T-helper 1 cell treated with Interleukin-12 subunit alpha and Interleukin-12 subunit beta and Interleukin-4 antibody, amounts not matched to agents 30 μg/mL and 1 μg/mL, for 36 hours (primary cell): ENCODE measurements at regions not wholly inside any gene's neighbourhood (a gene's known extent, or its start where the extent isn't known, plus 50 kb on each side); places are given as distances from the start of the nearest gene placed in this dataset.

Source experiments
- H3K27ac Mint-ChIP-seq: one replicate; pipeline ENCODE4 v1.8.0; 2021; ENCODE audit warnings: mild to moderate bottlenecking, mixed read lengths
- H3K27me3 Mint-ChIP-seq: one replicate; pipeline ENCODE4 v1.8.0; 2021; ENCODE audit warnings: low read depth, mixed read lengths
- H3K36me3 Mint-ChIP-seq: one replicate; pipeline ENCODE4 v1.8.0; 2021; ENCODE audit warnings: low read depth, mixed read lengths
- H3K4me1 Mint-ChIP-seq: one replicate; pipeline ENCODE4 v1.8.0; 2021; ENCODE audit warnings: low read depth, mixed read lengths
- H3K4me3 Mint-ChIP-seq: one replicate; pipeline ENCODE4 v1.8.0; 2021; ENCODE audit warnings: mild to moderate bottlenecking, moderate library complexity, mixed read lengths
- H3K9me3 Mint-ChIP-seq: one replicate; pipeline ENCODE4 v1.8.0; 2021; ENCODE audit warnings: mixed read lengths

DNA sequence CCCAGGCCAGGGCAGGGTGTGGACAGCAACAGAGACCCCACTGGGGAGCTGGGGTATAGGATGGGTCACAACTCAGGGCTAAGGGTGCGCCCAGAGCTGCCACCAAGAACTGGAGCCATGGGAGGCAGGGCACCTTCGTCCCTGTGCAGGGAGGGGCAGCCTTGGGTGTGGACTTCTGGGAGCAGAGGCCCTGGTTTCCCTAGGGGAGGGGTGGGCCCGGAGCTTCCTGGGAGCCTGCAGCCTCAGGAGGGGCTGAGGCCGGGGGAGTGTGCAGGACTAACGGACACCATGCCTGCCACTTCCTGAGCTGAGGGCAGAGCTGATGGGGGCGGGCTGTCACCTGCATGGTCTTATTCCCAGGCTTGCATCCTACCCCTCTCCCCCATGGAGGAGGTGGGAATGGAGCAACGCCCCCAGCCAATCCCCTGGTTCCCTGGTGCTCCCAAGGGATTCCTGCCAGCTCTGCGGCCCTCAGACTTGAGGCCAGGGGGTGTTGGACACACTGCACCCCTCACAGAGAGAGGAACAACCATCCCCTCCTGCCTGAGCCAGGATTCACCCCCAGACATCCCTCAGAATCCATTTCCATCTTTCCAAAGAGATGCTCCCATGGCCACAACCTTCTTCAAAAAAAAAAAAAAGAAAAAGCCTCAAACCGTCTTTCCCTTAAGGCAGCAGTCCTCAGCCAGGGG lies 225.7 kb downstream of the CTTN start:
- H3K4me3 Mint-ChIP-seq = no peak overlapping the region
- H3K27ac Mint-ChIP-seq = no peak overlapping the region
- peaks cover 2% of the 10 kb centered on the region for H3K4me1 Mint-ChIP-seq
- no peaks in the 10 kb centered on the region for H3K36me3 Mint-ChIP-seq
- no peaks in the 10 kb centered on the region for H3K27me3 Mint-ChIP-seq
- no peaks in the 10 kb centered on the region for H3K9me3 Mint-ChIP-seq

- Mint-ChIP-seq H3K4me3 (no peak overlapping the region), H3K36me3 (no peaks in the 10 kb centered on the region), H3K4me1 (peaks cover 2% of the 10 kb centered on the region), H3K27me3 (no peaks in the 10 kb centered on the region), H3K27ac (no peak overlapping the region), H3K9me3 (no peaks in the 10 kb centered on the region)
Observed at GRCh38 chr11:70624598-70624993, 226.3 kb downstream of the CTTN start.

DNA sequence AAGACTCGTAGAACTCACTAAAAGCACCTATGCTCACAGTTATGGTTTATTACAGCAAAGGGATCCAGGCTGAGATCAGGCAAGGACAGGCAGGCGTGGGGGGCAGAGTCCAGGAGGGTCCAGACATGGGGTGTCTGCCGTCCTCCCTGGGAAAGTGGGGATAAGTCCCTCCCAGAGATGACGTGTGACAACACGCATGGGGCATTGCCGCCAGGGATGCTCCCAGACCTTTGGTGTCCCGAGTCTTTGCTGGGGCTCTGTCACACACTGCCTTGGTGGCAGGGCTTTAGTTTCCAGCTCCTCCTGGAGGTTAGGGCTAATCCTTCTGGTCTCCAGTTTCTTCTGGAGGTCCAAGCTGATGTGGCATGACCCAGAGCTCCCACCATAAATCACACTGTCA lies 226.7 kb downstream of the CTTN start:
- Mint-ChIP-seq H3K4me3 (no peak overlapping the region), H3K9me3 (no peaks in the 10 kb centered on the region), H3K27me3 (no peaks in the 10 kb centered on the region), H3K4me1 (peaks cover 2% of the 10 kb centered on the region), H3K36me3 (no peaks in the 10 kb centered on the region), H3K27ac (no peak overlapping the region)

DNA sequence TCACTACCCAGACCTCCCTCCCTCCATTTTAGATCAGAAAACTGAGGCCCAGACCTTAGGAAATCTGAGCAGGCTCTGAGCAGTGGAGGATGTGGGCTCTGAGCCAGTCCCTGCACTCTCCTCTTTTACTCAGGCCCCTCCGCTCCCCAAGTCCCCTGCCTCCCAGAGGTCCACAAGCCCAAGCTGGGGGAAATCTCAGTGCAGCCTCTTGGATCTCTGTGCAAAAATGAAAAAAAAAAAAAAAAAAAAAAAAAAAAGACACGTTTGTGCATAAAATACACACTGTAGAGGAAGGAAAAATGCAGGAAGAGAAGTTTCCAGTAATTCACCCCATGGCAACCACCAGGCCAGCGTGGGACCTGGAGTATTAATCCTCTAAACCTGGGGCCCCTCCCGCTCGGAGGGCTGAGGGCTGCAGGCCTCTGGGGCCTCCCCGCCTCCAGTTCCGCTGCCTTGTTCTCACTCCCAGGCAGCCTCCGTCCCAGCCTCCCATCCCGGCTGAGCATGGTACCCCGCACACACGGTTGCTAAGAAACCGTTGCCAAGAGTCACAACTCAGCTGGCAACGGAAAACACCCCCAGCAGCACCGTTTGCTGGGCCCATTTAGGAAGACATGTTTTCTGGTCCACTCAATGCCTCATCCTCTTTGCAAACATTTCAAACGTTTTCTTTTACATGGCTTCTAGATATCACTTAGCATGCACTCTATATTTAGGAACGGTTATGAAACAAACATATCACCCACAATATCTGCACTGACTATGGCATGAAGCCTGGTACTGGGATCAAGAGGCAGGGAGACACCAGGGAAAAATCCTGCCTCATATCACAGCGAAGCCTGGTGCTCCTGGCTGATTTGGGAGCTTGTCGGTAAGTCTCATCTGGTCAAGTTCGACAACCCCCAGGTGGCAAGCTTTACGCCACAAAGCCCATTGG lies 227.5 kb downstream of the CTTN start:
- no peak overlapping the region for H3K4me3 Mint-ChIP-seq
- peaks cover 2% of the 10 kb centered on the region for H3K4me1 Mint-ChIP-seq
- H3K27me3 Mint-ChIP-seq = no peaks in the 10 kb centered on the region
- H3K9me3 Mint-ChIP-seq = no peaks in the 10 kb centered on the region
- H3K27ac Mint-ChIP-seq = no peak overlapping the region
- H3K36me3 Mint-ChIP-seq = no peaks in the 10 kb centered on the region

GRCh38 chr11:70627219-70627618 lies 228.9 kb downstream of the CTTN start:
- H3K36me3 Mint-ChIP-seq = no peaks in the 10 kb centered on the region
- no peak overlapping the region for H3K27ac Mint-ChIP-seq
- no peaks in the 10 kb centered on the region for H3K9me3 Mint-ChIP-seq
- no peak overlapping the region for H3K4me3 Mint-ChIP-seq
- H3K27me3 Mint-ChIP-seq = no peaks in the 10 kb centered on the region
- H3K4me1 Mint-ChIP-seq = peaks cover 2% of the 10 kb centered on the region

DNA sequence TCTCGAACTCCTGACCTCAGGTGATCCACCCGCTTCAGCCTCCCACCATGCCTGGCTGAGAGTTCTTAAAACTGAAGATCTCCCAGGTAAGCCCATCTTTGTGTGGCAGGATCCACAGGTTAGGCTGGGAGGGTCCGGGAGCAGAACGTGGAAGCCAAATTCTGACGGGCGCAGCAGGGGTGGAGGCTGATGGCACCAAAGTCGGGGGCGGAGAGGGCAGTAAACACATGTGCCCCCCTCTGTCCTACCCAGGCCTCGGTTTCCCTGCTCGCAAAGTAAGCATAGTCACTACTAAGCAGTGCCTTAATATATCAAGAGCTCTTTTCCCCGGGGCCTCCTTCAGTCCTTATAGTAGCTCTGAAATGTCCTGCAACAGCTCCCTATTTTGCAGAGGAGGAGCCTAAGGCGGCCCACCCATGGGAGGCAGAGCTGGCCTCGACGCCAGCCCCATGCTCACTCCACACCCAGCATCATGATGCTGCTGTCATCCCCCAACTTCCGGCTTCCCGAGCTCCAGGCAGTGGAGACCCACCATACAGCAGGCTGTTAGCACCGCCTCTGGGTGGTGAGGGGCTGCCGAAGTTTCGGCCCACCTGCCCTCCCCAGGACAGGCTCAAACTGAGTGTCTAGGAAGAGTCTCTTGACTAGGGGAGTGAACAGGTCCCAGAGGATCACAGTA lies 230.0 kb downstream of the CTTN start:
- no peak overlapping the region for H3K27ac Mint-ChIP-seq
- H3K4me3 Mint-ChIP-seq = no peak overlapping the region
- H3K9me3 Mint-ChIP-seq = no peaks in the 10 kb centered on the region
- H3K36me3 Mint-ChIP-seq = no peaks in the 10 kb centered on the region
- peaks cover 2% of the 10 kb centered on the region for H3K4me1 Mint-ChIP-seq
- H3K27me3 Mint-ChIP-seq = no peaks in the 10 kb centered on the region

DNA sequence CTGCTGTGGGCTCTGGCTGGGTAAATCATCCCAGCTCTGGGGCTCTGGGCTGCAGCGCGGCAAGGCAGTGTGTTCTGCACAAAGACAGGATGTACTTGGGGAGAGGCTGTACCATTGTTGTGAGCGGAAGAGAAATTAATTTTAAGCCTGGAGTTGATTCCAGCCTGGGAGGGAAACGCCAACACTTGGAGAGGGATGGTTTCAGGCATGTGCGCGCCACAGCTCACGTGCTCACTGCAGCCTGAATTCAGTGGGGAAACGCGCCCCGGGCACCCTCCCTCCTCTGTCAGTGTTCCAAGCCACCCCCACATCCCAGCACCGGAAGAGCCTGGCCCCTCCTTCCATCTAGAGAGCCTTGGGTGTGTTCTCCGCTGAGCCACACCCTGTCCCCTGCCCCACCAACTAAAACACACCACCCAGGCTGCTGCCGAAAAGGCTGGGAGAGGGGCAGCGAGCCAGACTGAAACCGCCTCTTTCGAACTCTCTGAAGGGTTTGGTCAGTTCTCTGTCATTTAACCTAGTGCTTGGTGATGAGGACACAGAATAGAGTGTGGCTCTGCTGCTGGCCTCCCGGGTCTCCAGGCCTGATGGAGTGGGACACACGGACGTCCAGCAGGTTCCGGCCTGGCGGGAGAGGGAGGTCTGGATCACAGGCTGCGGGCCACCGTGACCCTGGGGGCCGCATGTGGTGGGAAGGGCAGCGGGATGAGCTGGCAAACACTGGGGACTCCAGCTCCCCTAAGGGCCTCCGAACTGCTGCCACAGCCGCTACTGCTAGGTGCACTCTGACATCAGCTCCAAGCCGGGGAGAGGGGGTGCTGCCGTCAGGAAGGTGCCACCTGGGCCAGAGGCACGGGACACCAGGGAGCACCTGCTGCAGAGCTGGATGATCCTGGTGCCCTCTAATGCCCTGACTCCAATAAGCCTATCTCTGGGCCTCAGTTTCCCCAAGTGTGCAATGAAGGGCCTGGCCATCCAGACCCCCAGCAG lies 230.8 kb downstream of the CTTN start:
- H3K36me3 Mint-ChIP-seq = no peaks in the 10 kb centered on the region
- H3K27me3 Mint-ChIP-seq = no peaks in the 10 kb centered on the region
- H3K4me1 Mint-ChIP-seq = peaks cover 2% of the 10 kb centered on the region
- no peak overlapping the region for H3K27ac Mint-ChIP-seq
- H3K9me3 Mint-ChIP-seq = no peaks in the 10 kb centered on the region
- no peak overlapping the region for H3K4me3 Mint-ChIP-seq

DNA sequence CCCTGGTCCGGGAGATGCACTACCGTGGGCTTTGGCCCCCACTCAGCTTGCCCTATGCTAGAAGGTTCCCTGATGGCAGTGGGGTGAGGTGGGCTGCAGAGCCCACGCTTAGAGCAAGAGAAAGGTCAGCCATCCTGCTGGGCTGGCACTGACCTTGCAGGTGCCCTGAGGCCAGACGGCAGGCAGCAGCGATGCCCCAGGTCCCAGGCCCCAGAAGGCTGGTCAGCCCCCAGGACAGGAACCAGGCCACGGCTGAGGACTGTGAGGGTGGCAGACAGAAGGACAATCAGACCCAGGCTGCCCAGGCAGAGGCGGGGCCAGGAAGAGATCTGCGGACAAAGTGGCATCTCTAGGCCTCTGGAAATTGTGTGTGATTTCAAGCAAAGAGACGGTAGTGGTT lies 231.7 kb downstream of the CTTN start:
- Mint-ChIP-seq H3K27me3 (no peaks in the 10 kb centered on the region), H3K4me1 (peaks cover 2% of the 10 kb centered on the region), H3K36me3 (no peaks in the 10 kb centered on the region), H3K9me3 (no peaks in the 10 kb centered on the region), H3K4me3 (no peak overlapping the region), H3K27ac (no peak overlapping the region)

GRCh38 chr11:70630816-70631623 lies 232.7 kb downstream of the CTTN start:
- no peak overlapping the region for H3K27ac Mint-ChIP-seq
- H3K9me3 Mint-ChIP-seq = no peaks in the 10 kb centered on the region
- no peaks in the 10 kb centered on the region for H3K36me3 Mint-ChIP-seq
- H3K4me3 Mint-ChIP-seq = no peak overlapping the region
- H3K4me1 Mint-ChIP-seq = peaks cover 2% of the 10 kb centered on the region
- H3K27me3 Mint-ChIP-seq = no peaks in the 10 kb centered on the region

DNA sequence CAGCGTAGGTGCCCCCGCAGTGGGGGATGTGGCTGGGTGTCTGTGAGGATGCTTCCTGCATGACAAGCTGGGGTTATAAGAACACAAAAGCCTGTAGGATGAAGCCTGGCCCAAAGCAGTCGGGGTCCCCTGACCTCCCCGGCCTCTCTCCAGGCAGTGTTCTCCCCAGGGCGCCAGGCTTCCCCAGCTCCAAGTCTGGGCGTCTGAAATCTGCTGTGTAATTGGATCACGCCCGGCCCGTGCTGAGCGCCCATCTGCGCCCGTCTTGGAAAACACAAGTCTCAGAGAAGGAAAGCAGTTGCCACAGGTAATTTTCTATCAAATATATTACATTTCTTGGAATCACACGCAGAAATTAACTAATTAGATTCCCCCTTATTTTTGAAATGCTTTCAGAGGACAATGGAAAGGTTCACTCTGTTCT lies 233.3 kb downstream of the CTTN start:
- no peaks in the 10 kb centered on the region for H3K27me3 Mint-ChIP-seq
- no peak overlapping the region for H3K27ac Mint-ChIP-seq
- H3K4me3 Mint-ChIP-seq = no peak overlapping the region
- H3K36me3 Mint-ChIP-seq = no peaks in the 10 kb centered on the region
- H3K4me1 Mint-ChIP-seq = peaks cover 2% of the 10 kb centered on the region
- no peaks in the 10 kb centered on the region for H3K9me3 Mint-ChIP-seq

DNA sequence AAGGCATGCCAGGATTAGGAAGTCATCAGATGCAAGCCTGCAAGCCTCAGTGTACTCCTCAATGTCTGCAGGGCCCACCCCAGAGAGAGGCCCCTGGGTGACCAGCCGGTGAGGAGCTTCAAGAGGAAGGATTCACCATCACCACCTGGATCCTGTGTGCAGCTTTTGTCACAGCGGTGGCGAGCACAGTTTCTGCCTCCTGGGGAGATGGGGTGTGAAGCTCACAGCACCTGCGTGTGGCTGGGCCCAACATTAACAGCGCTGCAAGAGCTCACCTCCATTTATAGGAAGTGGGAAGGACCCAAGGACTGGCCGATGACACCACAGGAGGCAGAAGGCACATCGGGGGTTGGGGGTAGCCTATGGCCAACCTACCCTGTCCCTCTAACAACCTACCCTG lies 235.3 kb downstream of the CTTN start:
- no peak overlapping the region for H3K4me3 Mint-ChIP-seq
- no peaks in the 10 kb centered on the region for H3K36me3 Mint-ChIP-seq
- H3K27ac Mint-ChIP-seq = no peak overlapping the region
- no peaks in the 10 kb centered on the region for H3K27me3 Mint-ChIP-seq
- no peaks in the 10 kb centered on the region for H3K9me3 Mint-ChIP-seq
- H3K4me1 Mint-ChIP-seq = peaks cover 2% of the 10 kb centered on the region

- no peaks in the 10 kb centered on the region for H3K4me1 Mint-ChIP-seq
- H3K36me3 Mint-ChIP-seq = no peaks in the 10 kb centered on the region
- H3K27me3 Mint-ChIP-seq = no peaks in the 10 kb centered on the region
- H3K4me3 Mint-ChIP-seq = no peak overlapping the region
- no peak overlapping the region for H3K27ac Mint-ChIP-seq
- no peaks in the 10 kb centered on the region for H3K9me3 Mint-ChIP-seq
Observed at GRCh38 chr11:70636659-70637058, 238.3 kb downstream of the CTTN start.

DNA sequence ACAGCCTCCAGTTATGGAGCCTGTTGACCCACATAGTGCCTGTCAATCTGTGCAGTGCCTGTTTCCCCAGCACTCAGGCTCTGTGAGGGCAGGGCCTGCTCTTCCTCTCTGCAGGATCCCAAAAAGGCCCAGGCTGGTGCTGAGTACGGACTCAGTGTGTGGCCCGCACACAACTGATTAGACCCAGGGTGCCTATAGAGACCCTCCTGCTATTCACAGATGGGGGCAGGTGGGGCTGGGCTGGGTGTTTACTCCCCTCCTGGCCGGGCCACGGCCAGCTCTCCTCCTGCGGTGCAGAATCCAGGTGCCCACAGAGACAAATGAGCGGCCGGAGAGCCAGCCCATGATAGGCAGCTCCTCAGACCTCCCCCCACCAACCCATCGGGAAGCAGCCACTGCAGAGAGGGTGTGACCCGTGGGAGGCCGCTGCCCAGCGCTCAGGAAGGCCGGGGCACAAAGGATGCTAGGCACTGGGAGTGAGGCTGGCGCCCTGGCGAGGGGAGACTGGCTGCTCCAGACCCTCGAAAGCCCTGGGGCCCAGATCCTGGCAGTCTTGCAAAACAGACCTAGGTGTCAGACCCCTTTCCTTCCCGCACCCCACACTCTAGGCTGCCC lies 239.0 kb downstream of the CTTN start:
- H3K4me3 Mint-ChIP-seq = no peak overlapping the region
- no peaks in the 10 kb centered on the region for H3K4me1 Mint-ChIP-seq
- H3K27ac Mint-ChIP-seq = no peak overlapping the region
- H3K27me3 Mint-ChIP-seq = no peaks in the 10 kb centered on the region
- no peaks in the 10 kb centered on the region for H3K36me3 Mint-ChIP-seq
- H3K9me3 Mint-ChIP-seq = no peaks in the 10 kb centered on the region
